Stimulated activated CD8-positive, alpha-beta memory T cell treated with anti-CD3 and anti-CD28 coated beads, Interleukin-4, amount 100 ng/mL, for 4 hours (primary cell): ENCODE measurements at regions not wholly inside any gene's neighbourhood (a gene's known extent, or its start where the extent isn't known, plus 50 kb on each side); places are given as distances from the start of the nearest gene placed in this dataset.

Source experiments
- DNase-seq, 2 donors: peaks; one replicate each; pipeline ENCODE4 v3.0.0-alpha.2; 2020; ENCODE audit warnings: low read depth in 2 of 2, low spot score in 1 of 2

GRCh38 chr1:182295697-182296096, 95.9 kb downstream of the GLUL start:
- no peak for DNase-seq

GRCh38 chr1:182293119-182293589, 98.4 kb downstream of the GLUL start:
- DNase-seq = no peak

DNA sequence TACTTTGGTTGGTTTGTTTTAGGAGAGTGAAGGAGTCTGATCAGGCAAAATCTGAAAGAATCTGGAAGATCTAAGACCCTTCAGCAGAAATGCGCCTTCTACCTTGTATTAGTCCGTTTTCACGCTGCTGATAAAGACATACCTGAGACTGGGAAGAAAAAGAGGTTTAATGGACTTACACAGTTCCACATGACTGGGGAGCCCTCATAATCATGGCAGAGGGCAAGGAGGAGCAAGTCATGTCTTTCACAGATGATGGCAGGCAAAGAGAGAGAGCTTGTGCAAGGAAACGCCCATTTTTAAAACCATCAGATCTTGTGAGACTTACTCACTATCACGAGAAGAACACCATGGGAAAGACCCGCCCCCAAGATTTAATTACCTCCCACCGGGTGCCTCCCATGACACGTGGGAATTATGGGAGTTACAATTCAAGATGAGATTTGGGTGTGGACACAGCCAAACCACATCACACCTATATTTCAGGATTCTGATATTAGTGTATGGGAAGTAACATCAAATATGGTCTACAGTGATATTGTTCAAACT, 99.3 kb downstream of the GLUL start:
- DNase-seq = no peak

GRCh38 chr1:182291584-182292192, 99.9 kb downstream of the GLUL start:
- no peak for DNase-seq

GRCh38 chr1:182288749-182289604, 102.6 kb downstream of the GLUL start:
- DNase-seq = no peak

DNA sequence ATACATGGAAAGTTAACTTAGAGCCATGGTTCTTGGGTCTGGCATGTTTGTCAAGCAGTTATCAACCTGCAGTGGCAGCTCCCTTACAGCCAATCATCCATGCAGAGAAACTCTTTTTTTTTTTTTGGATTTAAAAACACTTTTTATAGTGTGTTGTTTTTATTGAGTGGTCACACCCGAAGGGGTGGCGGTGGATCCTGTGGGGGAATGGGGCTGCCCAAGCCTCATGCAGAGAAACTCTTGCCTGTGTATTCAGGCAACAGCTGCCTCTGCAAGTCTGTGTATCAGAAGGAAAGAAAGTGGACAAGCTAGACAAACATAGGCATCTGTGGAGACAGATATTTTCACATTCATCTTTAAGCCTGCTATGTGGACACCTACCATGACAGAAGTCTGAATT, 104.8 kb downstream of the GLUL start:
- no peak for DNase-seq

DNA sequence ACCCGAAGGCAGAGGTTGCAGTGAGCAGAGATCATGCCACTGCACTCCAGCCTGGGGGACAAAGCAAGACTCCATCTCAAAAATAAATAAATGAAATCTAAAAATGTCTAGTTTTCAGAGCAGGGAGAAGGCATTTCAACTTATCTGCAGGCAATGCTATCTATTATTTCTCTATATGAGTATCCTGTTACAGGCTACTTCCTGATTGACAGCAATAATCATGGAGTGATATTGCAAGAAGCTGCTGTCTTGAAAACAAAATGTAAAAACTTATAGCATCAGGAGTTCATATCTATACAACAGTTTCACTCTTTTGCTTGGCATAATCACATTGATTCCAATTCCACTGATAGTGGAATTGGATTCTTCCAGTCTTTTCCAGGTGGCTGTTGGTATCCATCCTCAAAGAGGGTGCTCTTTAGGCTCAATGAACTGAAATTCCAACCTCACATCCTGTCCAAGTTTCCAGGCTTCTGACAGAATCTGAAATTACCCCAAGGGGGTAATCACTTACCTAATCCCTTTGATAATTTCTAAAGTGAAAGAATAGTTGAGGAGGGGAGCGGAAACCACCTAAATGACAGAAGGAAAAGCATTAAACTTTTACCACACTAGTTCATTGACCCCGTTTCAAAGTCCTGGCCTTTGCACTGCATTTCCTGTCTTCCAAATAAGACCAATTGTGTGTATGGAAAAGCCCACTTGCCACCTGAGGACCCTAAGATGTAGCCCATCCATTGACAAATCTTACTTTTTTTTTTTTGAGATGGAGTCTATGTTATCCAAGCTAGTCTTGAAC, 107.6 kb downstream of the GLUL start:
- DNase-seq = no peak

DNA sequence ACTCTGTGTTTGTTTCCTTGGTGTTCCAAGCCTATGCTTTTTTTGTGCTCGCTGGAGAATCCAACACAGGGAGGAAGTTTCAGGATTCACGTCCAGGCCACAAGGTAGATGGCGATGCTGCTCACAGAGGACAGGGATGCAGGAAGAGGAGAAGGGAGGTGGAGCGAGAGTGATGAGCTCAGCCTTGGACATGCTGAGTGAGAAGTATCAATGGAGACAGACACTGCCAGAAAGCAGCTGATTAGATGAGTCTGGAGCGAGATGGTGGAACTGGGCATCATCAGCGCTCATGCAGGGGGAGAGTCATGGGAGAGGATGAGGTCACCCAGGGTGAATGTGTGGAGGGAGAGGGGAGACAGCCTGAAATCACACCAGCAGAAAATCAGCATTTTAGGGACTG, 110.0 kb downstream of the GLUL start:
- DNase-seq = no peak

DNA sequence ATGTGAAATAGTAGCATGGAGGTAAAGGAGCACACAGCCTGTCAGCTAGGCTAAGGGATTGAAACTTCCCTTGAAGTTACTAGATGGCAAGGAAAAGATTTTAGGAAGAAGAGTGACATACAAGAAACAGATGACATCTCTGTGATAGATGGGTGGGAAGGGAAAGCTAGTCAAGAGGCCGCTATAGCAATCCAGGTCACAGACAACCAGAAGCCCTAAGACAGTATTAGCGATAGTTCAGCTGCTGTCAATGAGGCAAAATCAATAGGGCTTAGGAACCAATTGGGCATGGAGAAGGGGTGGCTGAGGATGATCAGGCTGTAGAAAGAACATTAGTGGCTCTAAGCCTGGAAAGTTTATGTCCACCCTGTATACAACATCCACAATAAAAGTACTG, 111.1 kb downstream of the GLUL start:
- no peak for DNase-seq

GRCh38 chr1:182279724-182280503, 111.7 kb downstream of the GLUL start:
- no peak for DNase-seq

GRCh38 chr1:182279302-182279701, 112.3 kb downstream of the GLUL start:
- no peak for DNase-seq

GRCh38 chr1:182278144-182279054, 113.2 kb downstream of the GLUL start:
- no peak for DNase-seq

DNA sequence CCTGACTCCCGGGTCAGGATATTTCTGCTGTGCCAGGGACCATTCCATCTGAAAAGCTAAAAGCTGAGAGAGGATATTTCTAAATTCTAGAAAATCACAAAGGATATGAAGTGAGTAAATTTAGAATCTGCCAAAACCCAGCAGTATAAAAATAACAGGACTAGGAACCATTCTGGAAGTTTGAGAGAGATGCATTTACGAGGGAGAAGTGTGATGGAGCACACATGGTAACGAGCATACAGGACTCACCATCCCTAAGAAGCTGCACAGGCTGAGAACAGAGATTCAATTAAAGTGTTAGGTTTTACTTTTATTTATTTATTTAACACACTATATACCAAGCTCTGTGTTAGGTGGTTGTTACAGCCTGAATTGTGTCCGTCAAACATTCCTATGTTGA, 116.3 kb downstream of the GLUL start:
- no peak for DNase-seq

GRCh38 chr1:182274618-182275017, 117.0 kb downstream of the GLUL start:
- DNase-seq = no peak

- no peak for DNase-seq
These were observed 120.9 kb downstream of the GLUL start for GRCh38 chr1:182270731-182271130.

DNA sequence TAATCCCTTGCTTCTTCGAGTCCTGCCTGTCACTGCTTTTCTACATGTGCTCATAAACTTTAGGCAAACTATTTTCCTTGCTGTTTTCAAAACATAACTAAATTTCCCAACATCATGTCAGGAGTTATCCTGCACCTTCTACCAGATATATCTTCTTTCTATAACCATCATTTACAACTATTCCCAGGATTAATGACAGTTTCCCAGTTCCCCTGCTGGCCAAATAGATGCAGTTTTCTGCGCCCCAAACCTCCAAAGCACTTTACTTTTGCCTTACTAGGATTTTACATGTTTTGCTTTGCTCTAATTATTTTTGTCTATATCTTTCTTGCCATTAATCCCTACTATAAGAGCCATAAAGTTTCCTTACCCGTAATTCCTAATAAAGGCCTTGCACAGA, 122.5 kb downstream of the GLUL start:
- no peak for DNase-seq

DNA sequence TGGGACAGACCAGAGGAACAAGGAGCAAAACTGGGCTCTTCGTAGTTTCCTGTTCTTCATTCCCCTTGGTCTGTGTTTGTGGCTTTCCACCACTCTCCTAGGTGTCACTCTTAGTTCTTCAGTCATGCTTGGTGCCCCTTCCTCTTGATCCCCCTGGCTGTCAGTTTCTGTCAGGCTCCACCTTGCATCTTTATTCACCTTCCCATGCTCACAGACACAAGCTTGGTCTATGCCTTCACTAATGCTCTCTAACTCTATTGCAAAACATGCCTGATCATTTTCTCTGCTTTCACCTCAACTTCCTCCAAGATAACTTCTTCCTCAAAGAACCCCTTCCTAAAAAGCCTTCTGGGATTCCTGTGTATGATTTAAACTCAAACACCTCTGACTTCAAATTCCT, 122.9 kb downstream of the GLUL start:
- no peak for DNase-seq

DNA sequence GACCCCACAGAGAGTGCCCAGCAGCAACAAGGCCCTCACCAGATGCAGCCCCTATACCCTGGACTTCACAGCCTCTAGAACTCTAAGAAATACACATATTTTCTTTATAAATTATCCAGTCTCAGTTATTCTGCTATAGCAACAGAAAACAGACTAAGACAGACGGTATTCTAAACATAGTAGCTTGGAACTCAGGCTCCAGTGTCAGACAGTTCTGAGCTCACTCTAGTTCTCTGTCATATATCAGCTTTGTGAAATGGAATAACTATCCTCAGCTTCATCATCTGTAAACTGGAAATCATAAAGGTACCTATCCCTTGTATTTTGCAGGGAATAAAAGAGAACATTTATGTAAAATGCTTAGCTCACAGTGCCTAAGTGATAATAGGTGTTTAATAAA, 127.4 kb downstream of the GLUL start:
- no peak for DNase-seq

DNA sequence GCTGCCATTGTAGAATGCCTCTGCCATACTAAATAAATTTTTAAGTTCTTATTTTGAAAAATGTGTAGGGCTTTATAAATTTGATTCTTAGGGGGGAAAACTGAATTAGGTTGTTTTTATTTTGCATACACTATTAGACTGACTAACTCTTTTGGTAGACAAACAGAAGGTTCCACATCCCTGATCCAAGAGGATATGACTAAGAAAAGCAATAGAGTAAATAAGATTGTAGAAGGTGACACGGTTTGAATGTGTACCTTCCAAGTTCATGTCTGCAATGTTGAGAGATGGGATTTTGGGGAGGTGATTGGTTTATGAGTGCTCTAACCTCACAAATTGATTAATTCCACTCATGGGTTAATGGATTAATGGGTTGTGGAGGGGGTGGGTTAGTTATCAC, 127.9 kb downstream of the GLUL start:
- no peak for DNase-seq

DNA sequence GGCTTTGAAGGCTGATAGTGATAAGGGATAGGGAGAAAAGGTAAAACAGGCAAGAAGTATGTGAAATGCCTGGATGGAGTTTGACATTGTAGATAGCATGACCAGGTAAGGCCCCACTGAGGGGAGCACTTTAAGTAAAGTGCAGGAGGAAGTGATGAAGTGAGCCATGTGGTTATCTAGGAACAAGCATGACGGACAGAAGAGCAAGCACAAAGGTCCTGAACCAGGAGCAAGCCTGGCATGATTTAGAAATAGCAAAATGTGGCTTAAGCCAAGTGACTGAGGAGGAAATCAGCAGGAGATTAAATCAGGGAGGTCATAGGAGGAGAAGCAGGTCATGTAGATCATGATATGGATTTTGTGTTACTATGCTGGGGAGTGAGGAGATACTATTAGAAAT, 129.2 kb downstream of the GLUL start:
- no peak for DNase-seq
